ENCODE measurements at regions not wholly inside any gene's neighbourhood (a gene's known extent, or its start where the extent isn't known, plus 50 kb on each side); places are given as distances from the start of the nearest gene placed in this dataset.

GRCh38 chr10:123556049-123556448 is 110.1 kb upstream of the GPR26 start:
- Histone ChIP-seq H3K36me3 (ENCODE audit: insufficient read depth in 1 of 2, low read depth in 1 of 2) (no peaks in the 10 kb centered on the region), H3K27me3 (ENCODE audit: insufficient read depth in 3 of 3, low read length in 2 of 3) (peaks cover 0 to 10% (median 0%) of the 10 kb centered on the region in 3 donors), H3K27ac (no peak overlapping the region), H3K9me3 (no peaks in the 10 kb centered on the region), H3K4me3 (no peak overlapping the region), H3K4me1 (no peaks in the 10 kb centered on the region)
- WGBS, 3 donors, result 67 to 74% (median 73%) methylated on average over 7 of the region's 7 CpGs
- intact Hi-C loops (cut with DNase I), result loop anchor here (5.0 kb wide), 3 partner anchors 424 to 909 kb away; no protein-coding TSS in a partner anchor
- no peak for DNase-seq
- no peak for ATAC-seq
- TF ChIP-seq, protein P1, sequence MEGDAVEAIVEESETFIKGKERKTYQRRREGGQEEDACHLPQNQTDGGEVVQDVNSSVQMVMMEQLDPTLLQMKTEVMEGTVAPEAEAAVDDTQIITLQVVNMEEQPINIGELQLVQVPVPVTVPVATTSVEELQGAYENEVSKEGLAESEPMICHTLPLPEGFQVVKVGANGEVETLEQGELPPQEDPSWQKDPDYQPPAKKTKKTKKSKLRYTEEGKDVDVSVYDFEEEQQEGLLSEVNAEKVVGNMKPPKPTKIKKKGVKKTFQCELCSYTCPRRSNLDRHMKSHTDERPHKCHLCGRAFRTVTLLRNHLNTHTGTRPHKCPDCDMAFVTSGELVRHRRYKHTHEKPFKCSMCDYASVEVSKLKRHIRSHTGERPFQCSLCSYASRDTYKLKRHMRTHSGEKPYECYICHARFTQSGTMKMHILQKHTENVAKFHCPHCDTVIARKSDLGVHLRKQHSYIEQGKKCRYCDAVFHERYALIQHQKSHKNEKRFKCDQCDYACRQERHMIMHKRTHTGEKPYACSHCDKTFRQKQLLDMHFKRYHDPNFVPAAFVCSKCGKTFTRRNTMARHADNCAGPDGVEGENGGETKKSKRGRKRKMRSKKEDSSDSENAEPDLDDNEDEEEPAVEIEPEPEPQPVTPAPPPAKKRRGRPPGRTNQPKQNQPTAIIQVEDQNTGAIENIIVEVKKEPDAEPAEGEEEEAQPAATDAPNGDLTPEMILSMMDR (IDR thresholded peaks at IDR 0.05), result no peak

GRCh38 chr10:123556736-123557135 is 109.4 kb upstream of the GPR26 start:
- intact Hi-C loops (cut with DNase I), result loop anchor here (5.0 kb wide), 3 partner anchors 424 to 909 kb away; no protein-coding TSS in a partner anchor
- no peak overlapping the region for H3K4me3 ChIP-seq
- no peaks in the 10 kb centered on the region for H3K9me3 ChIP-seq
- no peak overlapping the region for H3K27ac ChIP-seq
- 62 to 67% (median 66%) methylated on average over 16 of the region's 16 CpGs for WGBS, 3 donors
- TF ChIP-seq, protein P1 (IDR thresholded peaks at IDR 0.05), result no peak
- peaks cover 0 to 7% (median 0%) of the 10 kb centered on the region in 3 donors for H3K27me3 ChIP-seq (ENCODE audit: insufficient read depth in 3 of 3, low read length in 2 of 3)
- ATAC-seq (no peak), DNase-seq (no peak)
- no peaks in the 10 kb centered on the region for H3K4me1 ChIP-seq
- H3K36me3 ChIP-seq (ENCODE audit: insufficient read depth in 1 of 2, low read depth in 1 of 2), result no peaks in the 10 kb centered on the region

DNA sequence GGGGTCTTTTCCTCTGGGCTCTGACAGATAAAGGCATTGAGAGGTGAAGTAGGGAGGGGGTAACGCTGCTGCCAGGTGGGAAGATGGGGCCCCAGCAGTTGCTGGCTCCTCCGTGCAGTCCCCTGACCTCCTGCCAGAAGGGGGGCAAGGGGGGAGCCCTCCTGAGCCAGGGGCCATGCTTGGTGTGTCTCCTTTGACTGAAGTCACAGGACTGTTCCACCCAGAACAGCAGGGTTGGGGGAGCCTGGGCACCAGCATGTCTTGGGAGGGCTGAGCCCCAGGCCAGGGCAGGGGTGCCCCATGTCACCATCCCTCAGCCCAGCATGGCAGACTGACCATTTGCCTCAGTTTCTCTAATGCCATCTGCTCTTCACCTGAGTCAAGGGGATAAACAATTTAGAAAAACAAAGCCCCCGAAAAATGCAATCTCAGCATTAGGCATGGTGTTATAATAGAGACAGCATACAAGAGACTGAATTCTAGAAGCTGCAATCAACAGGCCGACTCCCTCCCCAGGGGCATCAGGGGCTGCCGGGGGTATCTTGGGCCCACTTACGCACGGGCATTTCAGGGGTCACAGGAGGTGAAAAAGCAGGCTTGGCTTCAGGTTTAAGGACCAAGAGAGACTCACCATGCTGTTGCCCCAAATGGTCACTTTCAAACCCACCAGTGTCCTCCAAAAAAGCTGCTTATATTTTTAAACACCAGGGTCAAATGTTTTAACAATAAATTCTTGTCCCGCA is 108.6 kb upstream of the GPR26 start:
- no peaks in the 10 kb centered on the region for H3K4me1 ChIP-seq
- H3K4me3 ChIP-seq, result no peak overlapping the region
- H3K9me3 ChIP-seq, result no peaks in the 10 kb centered on the region
- intact Hi-C loops (cut with DNase I), result loop anchor here (5.0 kb wide), 3 partner anchors 425 to 910 kb away; no protein-coding TSS in a partner anchor
- no peak overlapping the region for H3K27ac ChIP-seq
- H3K36me3 ChIP-seq (ENCODE audit: insufficient read depth in 1 of 2, low read depth in 1 of 2), result no peaks in the 10 kb centered on the region
- ATAC-seq, result no peak
- H3K27me3 ChIP-seq (ENCODE audit: insufficient read depth in 3 of 3, low read length in 2 of 3), result peaks cover 0 to 6% (median 0%) of the 10 kb centered on the region in 3 donors
- no peak for DNase-seq
- TF ChIP-seq, protein P1 (IDR thresholded peaks at IDR 0.05), result no peak
- 53 to 55% (median 55%) methylated on average over 8 of the region's 8 CpGs for WGBS, 3 donors

DNA sequence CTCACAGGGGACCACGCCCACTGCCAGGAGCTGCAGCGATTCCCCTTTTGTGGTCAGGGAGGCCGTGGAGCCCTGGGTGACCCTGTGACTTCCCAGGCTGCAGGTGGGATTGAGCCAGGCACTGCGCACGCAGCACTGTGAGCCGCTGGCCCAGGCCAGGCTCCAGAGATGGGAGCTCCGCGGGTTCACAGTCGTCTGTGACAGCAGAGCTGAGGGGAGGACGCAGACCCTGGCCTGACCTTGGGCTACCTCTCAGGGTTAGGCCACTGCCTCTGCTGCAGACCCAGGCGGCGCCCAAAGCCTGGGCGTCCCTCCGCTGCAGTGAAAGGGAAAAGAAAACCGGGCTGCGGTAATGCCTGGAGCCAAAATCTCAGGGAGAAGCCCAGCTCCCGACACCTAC is 107.5 kb upstream of the GPR26 start:
- H3K9me3 ChIP-seq, result no peaks in the 10 kb centered on the region
- WGBS, 3 donors, result 73 to 81% (median 78%) methylated on average over 17 of the region's 17 CpGs
- intact Hi-C loops (cut with DNase I), result loop anchor here (1.0 to 5.0 kb wide), 4 partner anchors 425 to 911 kb away; no protein-coding TSS in a partner anchor
- DNase-seq (no peak), ATAC-seq (no peak)
- H3K4me3 ChIP-seq, result no peak overlapping the region
- no peaks in the 10 kb centered on the region for H3K36me3 ChIP-seq (ENCODE audit: insufficient read depth in 1 of 2, low read depth in 1 of 2)
- H3K4me1 ChIP-seq, result no peaks in the 10 kb centered on the region
- no peaks in the 10 kb centered on the region for H3K27me3 ChIP-seq (ENCODE audit: insufficient read depth in 3 of 3, low read length in 2 of 3)
- TF ChIP-seq, protein P1 (IDR thresholded peaks at IDR 0.05), result no peak
- H3K27ac ChIP-seq, result no peak overlapping the region
